ENCODE measurements at regions not wholly inside any gene's neighbourhood (a gene's known extent, or its start where the extent isn't known, plus 50 kb on each side); places are given as distances from the start of the nearest gene placed in this dataset.

DNA sequence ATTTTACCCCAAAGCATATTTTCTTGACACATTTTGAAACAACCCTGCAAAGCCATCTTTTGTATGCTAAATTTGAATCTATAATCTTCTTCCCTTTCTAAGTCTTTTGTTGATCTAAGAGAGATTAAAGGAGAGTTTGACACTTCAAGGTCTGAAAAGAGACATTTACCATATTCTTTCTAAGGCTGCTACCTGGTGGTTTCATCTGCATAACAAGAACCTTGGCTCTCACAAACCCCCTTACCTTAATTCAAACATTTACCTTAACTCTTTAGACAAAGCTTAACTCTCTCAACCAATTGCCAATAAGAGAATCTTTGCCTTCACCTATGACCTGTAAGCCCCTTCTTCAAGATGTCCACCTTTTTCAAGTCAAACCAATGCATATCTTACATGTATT is 1143.6 kb downstream of the CDH11 start:
- no peak for ATAC-seq (ENCODE audit: low FRiP score)
- no peak for DNase-seq (ENCODE audit: low spot score)
- TF ChIP-seq, protein P1, sequence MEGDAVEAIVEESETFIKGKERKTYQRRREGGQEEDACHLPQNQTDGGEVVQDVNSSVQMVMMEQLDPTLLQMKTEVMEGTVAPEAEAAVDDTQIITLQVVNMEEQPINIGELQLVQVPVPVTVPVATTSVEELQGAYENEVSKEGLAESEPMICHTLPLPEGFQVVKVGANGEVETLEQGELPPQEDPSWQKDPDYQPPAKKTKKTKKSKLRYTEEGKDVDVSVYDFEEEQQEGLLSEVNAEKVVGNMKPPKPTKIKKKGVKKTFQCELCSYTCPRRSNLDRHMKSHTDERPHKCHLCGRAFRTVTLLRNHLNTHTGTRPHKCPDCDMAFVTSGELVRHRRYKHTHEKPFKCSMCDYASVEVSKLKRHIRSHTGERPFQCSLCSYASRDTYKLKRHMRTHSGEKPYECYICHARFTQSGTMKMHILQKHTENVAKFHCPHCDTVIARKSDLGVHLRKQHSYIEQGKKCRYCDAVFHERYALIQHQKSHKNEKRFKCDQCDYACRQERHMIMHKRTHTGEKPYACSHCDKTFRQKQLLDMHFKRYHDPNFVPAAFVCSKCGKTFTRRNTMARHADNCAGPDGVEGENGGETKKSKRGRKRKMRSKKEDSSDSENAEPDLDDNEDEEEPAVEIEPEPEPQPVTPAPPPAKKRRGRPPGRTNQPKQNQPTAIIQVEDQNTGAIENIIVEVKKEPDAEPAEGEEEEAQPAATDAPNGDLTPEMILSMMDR (IDR thresholded peaks at IDR 0.05), result no peak

- ATAC-seq (ENCODE audit: low FRiP score) (no peak), DNase-seq (ENCODE audit: low spot score) (no peak)
- TF ChIP-seq, protein P1 (IDR thresholded peaks at IDR 0.05), result no peak
Observed at GRCh38 chr16:63976345-63976744, 1145.5 kb downstream of the CDH11 start.

DNA sequence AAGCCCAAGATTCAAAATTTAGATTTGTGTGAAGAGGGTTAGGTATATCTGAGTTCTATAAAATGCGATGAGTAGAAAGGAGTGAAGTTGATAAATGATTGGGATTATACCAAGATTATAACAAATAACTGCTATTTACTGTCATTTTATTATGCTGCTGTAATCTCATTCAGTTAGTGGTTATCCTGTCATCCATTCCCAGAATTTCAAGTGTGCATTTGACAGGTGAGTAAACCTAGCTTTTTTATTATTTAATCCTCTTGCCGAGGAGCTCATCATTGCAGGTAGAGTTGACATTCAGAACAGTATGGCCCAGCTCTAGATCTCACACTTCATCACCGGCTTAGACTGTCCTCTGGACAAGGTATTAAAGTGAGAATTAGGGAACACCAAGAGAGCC is 1146.2 kb downstream of the CDH11 start:
- DNase-seq (ENCODE audit: low spot score) (no peak), ATAC-seq (ENCODE audit: low FRiP score) (no peak)
- TF ChIP-seq, protein P1 (IDR thresholded peaks at IDR 0.05), result no peak

GRCh38 chr16:63967966-63968365 is 1153.9 kb downstream of the CDH11 start:
- DNase-seq (ENCODE audit: low spot score) (no peak), ATAC-seq (ENCODE audit: low FRiP score) (no peak)
- TF ChIP-seq, protein P1 (IDR thresholded peaks at IDR 0.05), result no peak

GRCh38 chr16:63960321-63960720 is 1161.5 kb downstream of the CDH11 start:
- no peak for DNase-seq (ENCODE audit: low spot score)
- no peak for ATAC-seq (ENCODE audit: low FRiP score)
- TF ChIP-seq, protein P1 (IDR thresholded peaks at IDR 0.05), result no peak

DNA sequence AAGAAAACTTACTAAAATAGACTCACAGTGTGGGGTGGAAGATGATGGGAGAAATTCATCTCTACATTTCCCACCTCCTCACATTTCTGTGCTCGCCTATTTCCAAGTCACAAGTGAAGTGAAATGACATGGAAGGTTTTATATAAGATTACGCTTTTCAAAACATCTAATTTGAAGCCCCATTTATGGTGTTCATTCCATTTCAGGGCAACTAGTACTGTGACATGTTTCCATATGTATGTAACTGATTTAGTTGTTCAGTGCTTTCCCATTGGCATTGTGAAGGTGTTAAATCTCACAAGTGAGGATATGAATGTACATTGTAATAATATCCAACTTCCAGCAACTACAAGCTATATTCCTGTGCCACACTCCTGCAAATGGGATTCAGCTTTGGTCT is 1174.8 kb downstream of the CDH11 start:
- TF ChIP-seq, protein P1 (IDR thresholded peaks at IDR 0.05), result no peak
- no peak for DNase-seq (ENCODE audit: low spot score)
- ATAC-seq (ENCODE audit: low FRiP score), result no peak

DNA sequence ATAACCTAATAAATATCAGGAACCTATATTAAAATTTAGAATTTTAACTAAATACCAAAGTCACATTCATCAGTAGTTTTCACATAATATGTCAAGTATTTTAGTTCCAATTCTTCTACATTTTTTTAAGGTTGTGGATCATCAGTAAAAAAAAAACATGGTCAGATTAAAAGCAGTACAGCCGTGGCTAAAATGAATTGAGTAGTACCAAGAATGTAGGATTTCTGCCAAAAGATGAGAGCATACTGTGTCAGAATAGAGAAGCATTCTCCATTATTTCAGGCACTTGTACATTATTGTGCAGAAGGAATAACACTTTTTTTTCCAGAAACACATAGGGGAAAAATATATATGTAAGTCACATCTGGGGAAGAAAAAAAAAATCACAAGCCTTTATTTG is 1176.1 kb downstream of the CDH11 start:
- DNase-seq (ENCODE audit: low spot score), result no peak
- no peak for ATAC-seq (ENCODE audit: low FRiP score)
- TF ChIP-seq, protein P1 (IDR thresholded peaks at IDR 0.05), result no peak

Data from omental fat pad (tissue), 3 donors.